Stimulated activated CD4-positive, alpha-beta T cell treated with anti-CD3 and anti-CD28 coated beads, TNF-alpha, amount 100 ng/mL, for 48 hours (primary cell): ENCODE measurements at regions not wholly inside any gene's neighbourhood (a gene's known extent, or its start where the extent isn't known, plus 50 kb on each side); places are given as distances from the start of the nearest gene placed in this dataset.
"Not testable (repeated sequence)": the region's sequence is repeated elsewhere in the genome, so short reads cannot be mapped to it uniquely, and the experiment has no call there.

Experiments
- DNase-seq, 3 donors: peaks; one replicate each; pipeline ENCODE4 v3.0.0-alpha.2; 2020; ENCODE audit warnings: low read depth in 3 of 3

- DNase-seq, result no peak
Measured at GRCh38 chr12:87575906-87576305, 453.3 kb downstream of the C12orf50 start.

- not testable (repeated sequence) for DNase-seq
Measured at GRCh38 chr12:87566918-87567317, 462.3 kb downstream of the C12orf50 start.

GRCh38 chr12:87556985-87557384 is 472.2 kb downstream of the C12orf50 start:
- no peak for DNase-seq

- DNase-seq, result not testable (repeated sequence)
Measured at GRCh38 chr12:87531213-87531612, 498.0 kb downstream of the C12orf50 start.

- DNase-seq, result no peak
Measured at GRCh38 chr12:87529413-87529812, 499.8 kb downstream of the C12orf50 start.

GRCh38 chr12:87520968-87521367 is 508.2 kb downstream of the C12orf50 start:
- DNase-seq, result no peak

GRCh38 chr12:87518481-87518880 is 510.7 kb downstream of the C12orf50 start:
- DNase-seq, result no peak

- DNase-seq, result no peak
Measured at GRCh38 chr12:87518036-87518435, 511.2 kb downstream of the C12orf50 start.

GRCh38 chr12:87513536-87514280 is 515.5 kb downstream of the C12orf50 start:
- DNase-seq, result no peak

- DNase-seq, result no peak
Measured at GRCh38 chr12:87511371-87511770, 517.8 kb downstream of the C12orf50 start.

GRCh38 chr12:87509237-87509820 is 519.9 kb downstream of the C12orf50 start:
- no peak for DNase-seq

GRCh38 chr12:87491598-87491997 is 537.6 kb downstream of the C12orf50 start:
- no peak for DNase-seq

GRCh38 chr12:87491089-87491488 is 538.1 kb downstream of the C12orf50 start:
- no peak for DNase-seq

GRCh38 chr12:87469295-87469694 is 559.9 kb downstream of the C12orf50 start:
- DNase-seq, result no peak

GRCh38 chr12:87467936-87468335 is 561.3 kb downstream of the C12orf50 start:
- no peak for DNase-seq

- DNase-seq, result no peak
Measured at GRCh38 chr12:87464565-87464964, 564.6 kb downstream of the C12orf50 start.

- DNase-seq, result no peak
Measured at GRCh38 chr12:87444039-87444438, 585.2 kb downstream of the C12orf50 start.

- no peak for DNase-seq
Measured at GRCh38 chr12:87441511-87441910, 587.7 kb downstream of the C12orf50 start.

- DNase-seq, result no peak
Measured at GRCh38 chr12:87439990-87440827, 589.0 kb downstream of the C12orf50 start.

GRCh38 chr12:87430444-87430843 is 598.8 kb downstream of the C12orf50 start:
- no peak for DNase-seq

GRCh38 chr12:87428701-87429277 is 600.4 kb downstream of the C12orf50 start:
- DNase-seq, result no peak

GRCh38 chr12:87427770-87428169 is 601.4 kb downstream of the C12orf50 start:
- no peak for DNase-seq
